Lower leg skin (tissue), 3 donors: ENCODE measurements at regions not wholly inside any gene's neighbourhood (a gene's known extent, or its start where the extent isn't known, plus 50 kb on each side); places are given as distances from the start of the nearest gene placed in this dataset.

ENCODE experiments used
- CTCF ChIP-seq, 3 donors: fragments of 450-650 bp; IDR thresholded peaks; one replicate each; pipeline ENCODE4 v1.5.1; 2016; ENCODE audit warnings: antibody characterized with exemption in 3 of 3, mild to moderate bottlenecking in 3 of 3, moderate library complexity in 2 of 3
- POLR2A ChIP-seq, 2 donors: fragments of 450-650 bp; IDR thresholded peaks; one replicate each; pipeline ENCODE4 v1.6.1; 2016 to 2017; ENCODE audit warnings: antibody characterized with exemption in 2 of 2, mild to moderate bottlenecking in 1 of 2, moderate library complexity in 1 of 2

DNA sequence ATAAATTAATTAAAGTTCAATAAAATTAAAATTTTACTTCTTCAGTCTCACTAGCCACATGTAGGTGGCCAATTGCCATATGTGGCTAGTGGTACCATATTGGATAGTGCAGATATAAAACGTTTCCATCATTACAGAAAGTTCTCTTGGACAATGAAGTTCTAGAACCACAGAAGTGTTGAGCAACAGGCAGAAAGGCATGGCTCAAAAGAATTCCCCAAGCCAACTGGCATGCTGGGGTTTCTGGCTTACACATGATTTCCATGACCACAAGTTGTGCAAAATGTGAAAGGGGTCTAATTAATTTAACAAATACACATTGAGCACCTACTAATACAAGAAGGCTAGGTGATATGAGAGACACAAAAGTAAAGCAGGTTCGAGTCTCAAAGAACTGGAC is 72.2 kb upstream of the CDC42BPA start:
- TF ChIP-seq POLR2A (IDR thresholded peaks at IDR 0.05) (no peak), CTCF (IDR thresholded peaks at IDR 0.05) (no peak)
